ENCODE measurements at regions not wholly inside any gene's neighbourhood (a gene's known extent, or its start where the extent isn't known, plus 50 kb on each side); places are given as distances from the start of the nearest gene placed in this dataset.

DNA sequence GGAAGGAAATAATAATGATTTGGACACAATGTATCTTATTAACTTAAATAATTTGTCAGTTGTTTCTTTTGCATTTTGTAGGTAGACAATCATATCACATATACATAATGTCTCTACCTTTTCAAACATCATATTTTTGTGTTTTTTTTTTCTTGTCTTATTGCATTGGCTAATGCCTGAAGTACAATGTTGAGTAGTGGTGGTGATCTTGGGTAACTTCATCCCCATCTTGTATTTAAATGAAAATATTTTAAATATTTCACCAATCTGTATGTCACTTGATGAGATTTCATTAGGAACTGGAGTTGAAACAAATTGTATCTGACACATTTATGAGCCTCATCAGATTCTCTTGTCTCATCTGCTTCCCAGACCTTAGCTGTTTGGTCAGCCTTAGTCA lies 109.7 kb upstream of the LHX5 start:
- DNase-seq (ENCODE audit: low read depth, low spot score), result no peak

DNA sequence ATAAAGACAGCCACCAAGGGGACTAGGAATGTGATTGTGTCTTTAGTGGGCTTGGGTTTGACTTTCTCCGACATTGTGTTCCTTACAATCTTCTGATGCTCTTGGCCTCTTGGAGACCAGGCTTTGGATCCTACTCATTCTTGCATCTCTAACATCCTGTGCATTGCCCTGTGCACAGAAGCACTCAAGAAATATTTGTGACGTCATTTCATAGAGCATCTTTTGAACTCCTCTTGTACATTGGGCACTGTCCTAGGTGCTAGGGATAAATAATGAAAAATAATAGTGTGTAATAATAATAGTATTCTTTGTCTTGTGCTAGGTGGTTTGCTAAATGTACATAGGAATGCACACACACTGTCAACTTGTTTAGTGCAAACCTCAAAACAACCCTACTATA lies 108.8 kb upstream of the LHX5 start:
- H3K4me1 ChIP-seq (ENCODE audit: control insufficient read depth, insufficient read depth, low read length), result peaks cover 2% of the 10 kb centered on the region; the same call in 1 of the 2 replicates
- no CpG with 5 or more reads among the region's 2 CpGs for WGBS (ENCODE audit: insufficient coverage, insufficient read length)
- no peaks in the 10 kb centered on the region for H3K27me3 ChIP-seq (ENCODE audit: control insufficient read depth, insufficient read depth, low read length)
- no peak overlapping the region for H3K27ac ChIP-seq (ENCODE audit: low read length)
- DNase-seq (ENCODE audit: low read depth, low spot score), result no peak
- no peaks in the 10 kb centered on the region for H3K9me3 ChIP-seq (ENCODE audit: control insufficient read depth, insufficient read depth, low read length)
- H3K4me3 ChIP-seq (ENCODE audit: low read length), result no peak overlapping the region
- no peaks in the 10 kb centered on the region for H3K36me3 ChIP-seq (ENCODE audit: control insufficient read depth, insufficient read depth, low read length)

More for the DNA sequence above, 109.7 kb upstream of the LHX5 start:
- peaks cover 2% of the 10 kb centered on the region; the same call in 1 of the 2 replicates for H3K4me1 ChIP-seq (ENCODE audit: control insufficient read depth, insufficient read depth, low read length)
- H3K27ac ChIP-seq (ENCODE audit: low read length), result no peak overlapping the region
- H3K36me3 ChIP-seq (ENCODE audit: control insufficient read depth, insufficient read depth, low read length), result no peaks in the 10 kb centered on the region
- H3K27me3 ChIP-seq (ENCODE audit: control insufficient read depth, insufficient read depth, low read length), result no peaks in the 10 kb centered on the region
- H3K4me3 ChIP-seq (ENCODE audit: low read length), result no peak overlapping the region
- H3K9me3 ChIP-seq (ENCODE audit: control insufficient read depth, insufficient read depth, low read length), result no peaks in the 10 kb centered on the region

DNA sequence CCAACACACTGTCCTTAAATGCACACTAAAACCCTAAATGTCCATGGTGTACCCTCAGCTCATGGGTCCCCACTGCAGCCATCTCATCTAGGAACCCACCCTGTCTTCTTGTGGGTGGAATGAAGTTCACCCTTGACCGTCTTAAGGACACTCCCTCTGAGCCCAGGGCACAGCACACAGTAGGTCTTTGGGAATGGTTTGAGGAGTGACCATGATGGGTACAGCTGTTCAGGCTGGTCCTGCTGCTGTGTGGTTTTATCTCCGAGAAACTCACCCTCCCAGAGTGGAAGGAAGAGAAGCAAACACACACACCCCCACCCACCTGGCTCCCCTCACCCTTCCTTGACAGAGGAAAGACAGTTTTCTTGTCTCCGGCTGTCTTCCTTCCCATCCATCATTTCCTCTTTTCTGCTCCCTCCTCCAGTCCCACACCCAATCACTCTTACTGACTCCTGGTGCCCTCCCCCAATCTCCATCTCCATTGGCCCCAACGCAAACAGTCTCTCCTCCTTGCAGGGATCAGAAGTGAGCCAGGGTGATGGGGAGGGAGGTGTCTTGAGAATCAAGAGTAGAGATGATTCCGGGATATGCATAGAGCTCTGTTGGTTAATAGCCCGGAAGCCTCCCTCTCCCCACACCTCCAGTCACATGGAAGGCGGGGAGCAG lies 105.9 kb upstream of the LHX5 start:
- Histone ChIP-seq H3K9me3 (ENCODE audit: control insufficient read depth, insufficient read depth, low read length) (no peaks in the 10 kb centered on the region), H3K27ac (ENCODE audit: low read length) (no peak overlapping the region), H3K27me3 (ENCODE audit: control insufficient read depth, insufficient read depth, low read length) (no peaks in the 10 kb centered on the region), H3K4me3 (ENCODE audit: low read length) (no peak overlapping the region), H3K36me3 (ENCODE audit: control insufficient read depth, insufficient read depth, low read length) (no peaks in the 10 kb centered on the region), H3K4me1 (ENCODE audit: control insufficient read depth, insufficient read depth, low read length) (peaks cover 2% of the 10 kb centered on the region; the same call in 1 of the 2 replicates)
- no peak for DNase-seq (ENCODE audit: low read depth, low spot score)
- WGBS (ENCODE audit: insufficient coverage, insufficient read length), result no CpG with 5 or more reads among the region's 7 CpGs

DNA sequence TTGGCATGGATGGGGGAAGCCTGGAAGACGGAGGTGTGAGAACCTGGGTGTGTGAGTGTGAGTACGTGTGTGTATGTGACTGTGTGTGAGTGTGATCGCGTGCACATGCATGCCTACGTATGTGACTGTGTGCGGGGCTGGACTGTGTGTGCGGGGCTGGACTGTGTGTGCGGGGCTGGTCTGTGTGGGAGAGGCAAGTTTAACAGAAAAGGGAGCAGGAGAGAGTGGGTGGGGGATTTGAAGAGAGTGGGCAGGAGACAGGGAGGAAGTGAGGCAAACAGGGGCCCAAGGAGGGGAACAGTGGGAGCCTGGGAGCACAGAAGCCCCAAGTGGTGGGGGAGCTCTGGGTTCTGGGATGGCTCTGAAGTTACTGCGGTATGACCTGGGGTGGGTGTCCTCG lies 103.7 kb upstream of the LHX5 start:
- no CpG with 5 or more reads among the region's 10 CpGs for WGBS (ENCODE audit: insufficient coverage, insufficient read length)
- no peak overlapping the region for H3K4me3 ChIP-seq (ENCODE audit: low read length)

DNA sequence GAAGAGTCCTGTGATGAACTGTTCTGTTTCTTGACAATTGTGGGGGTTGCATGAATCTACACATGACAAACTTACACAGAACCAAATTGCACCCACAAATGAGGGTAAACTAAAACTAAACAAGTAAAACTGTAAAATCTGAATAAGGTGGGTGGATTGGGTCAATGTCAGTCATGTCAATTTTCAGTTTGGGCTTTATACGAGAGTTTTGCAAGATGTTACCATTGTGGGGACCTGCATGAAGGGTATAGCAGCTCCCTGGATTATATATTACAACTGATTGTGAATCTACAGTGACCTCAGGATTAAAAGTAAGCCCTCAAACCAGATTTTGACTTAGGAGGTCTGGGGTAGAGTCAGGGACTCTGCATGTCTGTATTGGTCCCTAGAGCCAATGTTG lies 101.5 kb upstream of the LHX5 start:
- H3K4me1 ChIP-seq (ENCODE audit: control insufficient read depth, insufficient read depth, low read length), result peaks cover 2% of the 10 kb centered on the region; the same call in 1 of the 2 replicates
- no peaks in the 10 kb centered on the region for H3K36me3 ChIP-seq (ENCODE audit: control insufficient read depth, insufficient read depth, low read length)
- H3K9me3 ChIP-seq (ENCODE audit: control insufficient read depth, insufficient read depth, low read length), result no peaks in the 10 kb centered on the region
- H3K27ac ChIP-seq (ENCODE audit: low read length), result no peak overlapping the region
- DNase-seq (ENCODE audit: low read depth, low spot score), result no peak
- no peak overlapping the region for H3K4me3 ChIP-seq (ENCODE audit: low read length)
- no CpG with 5 or more reads among the region's 1 CpG for WGBS (ENCODE audit: insufficient coverage, insufficient read length)
- H3K27me3 ChIP-seq (ENCODE audit: control insufficient read depth, insufficient read depth, low read length), result no peaks in the 10 kb centered on the region

More for the DNA sequence above, 103.7 kb upstream of the LHX5 start:
- peaks cover 2% of the 10 kb centered on the region; the same call in 1 of the 2 replicates for H3K4me1 ChIP-seq (ENCODE audit: control insufficient read depth, insufficient read depth, low read length)
- H3K36me3 ChIP-seq (ENCODE audit: control insufficient read depth, insufficient read depth, low read length), result no peaks in the 10 kb centered on the region
- no peaks in the 10 kb centered on the region for H3K27me3 ChIP-seq (ENCODE audit: control insufficient read depth, insufficient read depth, low read length)
- H3K27ac ChIP-seq (ENCODE audit: low read length), result no peak overlapping the region
- no peaks in the 10 kb centered on the region for H3K9me3 ChIP-seq (ENCODE audit: control insufficient read depth, insufficient read depth, low read length)
- no peak for DNase-seq (ENCODE audit: low read depth, low spot score)

DNA sequence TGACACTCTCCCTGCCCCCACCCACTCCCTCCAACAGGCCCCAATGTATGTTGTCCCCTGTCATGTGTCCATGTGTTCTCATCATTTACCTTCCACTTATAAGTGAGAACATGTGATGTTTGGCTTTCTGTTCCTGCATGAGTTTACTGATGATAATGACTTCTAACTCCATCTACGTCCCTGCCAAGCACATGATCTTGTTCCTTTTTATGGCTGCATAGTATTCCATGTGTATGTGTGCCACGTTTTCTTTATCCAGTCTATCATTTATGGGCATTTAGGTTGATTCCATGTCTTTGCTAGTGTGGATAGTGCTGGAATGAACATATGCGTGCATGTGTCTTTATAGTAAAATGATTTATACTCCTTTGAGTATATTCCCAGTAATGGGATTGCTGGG lies 100.0 kb upstream of the LHX5 start:
- Histone ChIP-seq H3K9me3 (ENCODE audit: control insufficient read depth, insufficient read depth, low read length) (no peaks in the 10 kb centered on the region), H3K27ac (ENCODE audit: low read length) (no peak overlapping the region), H3K4me1 (ENCODE audit: control insufficient read depth, insufficient read depth, low read length) (no peaks in the 10 kb centered on the region), H3K27me3 (ENCODE audit: control insufficient read depth, insufficient read depth, low read length) (no peaks in the 10 kb centered on the region), H3K36me3 (ENCODE audit: control insufficient read depth, insufficient read depth, low read length) (no peaks in the 10 kb centered on the region), H3K4me3 (ENCODE audit: low read length) (no peak overlapping the region)
- WGBS (ENCODE audit: insufficient coverage, insufficient read length), result no CpG with 5 or more reads among the region's 3 CpGs
- DNase-seq (ENCODE audit: low read depth, low spot score), result no peak

DNA sequence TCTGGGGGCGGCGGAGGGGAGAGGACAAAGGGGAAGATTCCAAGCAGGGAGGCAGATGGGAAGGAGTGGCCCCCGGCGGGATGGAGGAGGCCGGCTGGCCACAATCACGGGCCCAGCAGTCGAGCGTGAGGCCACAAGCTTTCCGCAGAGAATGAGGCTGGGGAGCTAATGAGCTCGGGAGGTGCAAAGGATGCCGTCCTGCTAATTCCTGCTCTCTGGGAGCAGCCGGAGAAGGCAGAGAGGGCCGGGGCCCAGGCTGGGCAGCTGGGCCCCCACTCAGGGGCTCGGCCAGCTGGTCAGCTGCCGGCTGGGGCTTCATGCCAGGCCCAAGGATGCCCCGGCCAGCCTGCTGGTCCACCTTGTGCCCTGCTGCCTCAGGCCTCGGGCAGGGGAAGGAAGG lies 98.1 kb upstream of the LHX5 start:
- Histone ChIP-seq H3K27ac (ENCODE audit: low read length) (no peak overlapping the region), H3K27me3 (ENCODE audit: control insufficient read depth, insufficient read depth, low read length) (no peaks in the 10 kb centered on the region), H3K36me3 (ENCODE audit: control insufficient read depth, insufficient read depth, low read length) (no peaks in the 10 kb centered on the region), H3K4me1 (ENCODE audit: control insufficient read depth, insufficient read depth, low read length) (no peaks in the 10 kb centered on the region), H3K4me3 (ENCODE audit: low read length) (no peak overlapping the region), H3K9me3 (ENCODE audit: control insufficient read depth, insufficient read depth, low read length) (no peaks in the 10 kb centered on the region)
- no peak for DNase-seq (ENCODE audit: low read depth, low spot score)
- no CpG with 5 or more reads among the region's 17 CpGs for WGBS (ENCODE audit: insufficient coverage, insufficient read length)

DNA sequence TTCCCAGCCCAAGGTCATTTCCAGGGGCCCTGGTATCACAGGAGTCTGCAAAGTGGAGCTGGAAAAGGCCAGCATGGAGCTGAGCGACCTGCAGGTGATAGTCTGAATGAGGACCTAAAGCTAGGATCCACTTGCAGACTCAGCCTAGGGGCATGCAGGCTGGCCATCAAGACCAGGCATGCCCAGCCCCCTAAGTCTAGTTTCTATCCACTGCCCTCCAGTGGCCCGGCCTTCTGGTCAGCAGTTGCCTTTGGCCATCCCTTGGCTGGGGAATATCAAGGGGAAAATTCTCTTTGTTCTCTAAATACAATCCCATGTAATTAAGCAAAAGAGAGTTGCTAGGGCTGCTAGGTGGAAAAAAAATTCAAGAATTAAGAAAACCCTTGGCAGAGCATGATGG lies 96.3 kb upstream of the LHX5 start:
- H3K27me3 ChIP-seq (ENCODE audit: control insufficient read depth, insufficient read depth, low read length), result no peaks in the 10 kb centered on the region
- no peaks in the 10 kb centered on the region for H3K36me3 ChIP-seq (ENCODE audit: control insufficient read depth, insufficient read depth, low read length)
- no CpG with 5 or more reads among the region's 2 CpGs for WGBS (ENCODE audit: insufficient coverage, insufficient read length)
- DNase-seq (ENCODE audit: low read depth, low spot score), result no peak
- no peak overlapping the region for H3K4me3 ChIP-seq (ENCODE audit: low read length)
- no peaks in the 10 kb centered on the region for H3K9me3 ChIP-seq (ENCODE audit: control insufficient read depth, insufficient read depth, low read length)
- H3K4me1 ChIP-seq (ENCODE audit: control insufficient read depth, insufficient read depth, low read length), result no peaks in the 10 kb centered on the region
- H3K27ac ChIP-seq (ENCODE audit: low read length), result no peak overlapping the region

DNA sequence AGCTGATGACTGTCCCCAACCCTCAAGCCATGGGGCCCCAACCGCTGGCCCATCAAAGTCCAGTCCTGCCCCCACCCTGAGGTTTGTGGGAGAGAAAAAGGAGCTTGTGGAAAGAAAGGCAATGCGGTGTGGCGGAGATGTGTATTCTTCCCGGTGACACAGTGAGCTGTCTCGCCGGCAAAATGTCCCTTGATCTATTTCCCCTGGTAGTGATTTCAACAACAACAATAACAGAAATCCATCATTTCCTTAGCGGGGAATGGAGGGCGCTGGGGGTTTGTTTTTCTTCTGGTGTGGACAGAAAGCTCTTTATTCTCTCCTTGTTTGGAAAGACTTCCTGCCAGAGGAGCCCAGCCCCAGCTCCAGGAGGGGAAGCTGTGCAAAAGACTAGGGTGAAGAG lies 93.7 kb upstream of the LHX5 start:
- no peak for DNase-seq (ENCODE audit: low read depth, low spot score)
- H3K36me3 ChIP-seq (ENCODE audit: control insufficient read depth, insufficient read depth, low read length), result no peaks in the 10 kb centered on the region
- H3K4me3 ChIP-seq (ENCODE audit: low read length), result no peak overlapping the region
- no peaks in the 10 kb centered on the region for H3K4me1 ChIP-seq (ENCODE audit: control insufficient read depth, insufficient read depth, low read length)
- no peak overlapping the region for H3K27ac ChIP-seq (ENCODE audit: low read length)
- H3K27me3 ChIP-seq (ENCODE audit: control insufficient read depth, insufficient read depth, low read length), result no peaks in the 10 kb centered on the region
- no CpG with 5 or more reads among the region's 8 CpGs for whole genome bisulfite sequencing (ENCODE audit: insufficient coverage, insufficient read length)
- no peaks in the 10 kb centered on the region for H3K9me3 ChIP-seq (ENCODE audit: control insufficient read depth, insufficient read depth, low read length)

DNA sequence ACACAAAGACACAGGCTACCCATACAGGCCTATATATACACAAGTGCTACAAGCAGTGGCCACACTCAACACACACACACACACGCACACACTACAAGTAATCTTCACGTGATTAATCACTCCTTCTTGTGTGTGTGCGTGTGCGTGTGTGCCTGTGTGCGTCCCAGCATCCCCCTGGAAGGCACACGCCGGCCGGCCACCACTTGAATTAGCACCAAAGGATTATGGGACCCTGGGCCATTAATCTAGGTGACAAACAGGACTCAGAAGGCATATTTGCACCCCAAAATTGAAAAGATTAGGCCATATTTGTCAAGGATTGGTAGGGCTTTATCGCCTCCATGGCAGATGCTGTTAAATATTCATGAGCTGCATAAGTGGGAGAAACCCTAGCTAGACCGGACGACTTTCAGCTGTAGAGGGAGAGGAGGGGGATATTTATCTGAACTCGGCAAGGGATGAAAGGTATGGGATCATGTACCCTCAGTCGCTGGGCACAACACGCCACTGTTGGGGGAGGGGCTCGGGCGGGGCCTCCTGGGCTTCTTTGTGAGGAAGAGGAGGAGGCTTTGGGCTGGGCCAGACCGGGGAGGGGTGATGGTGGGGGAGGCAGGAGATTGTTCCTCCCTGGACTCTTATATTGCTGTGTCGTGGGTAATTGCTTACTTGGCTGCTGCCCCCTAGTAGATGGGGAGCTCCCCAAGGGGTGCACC lies 89.6 kb upstream of the LHX5 start:
- no CpG with 5 or more reads among the region's 18 CpGs for WGBS (ENCODE audit: insufficient coverage, insufficient read length)
- no peak for DNase-seq (ENCODE audit: low read depth, low spot score)
- Histone ChIP-seq H3K4me1 (ENCODE audit: control insufficient read depth, insufficient read depth, low read length) (no peaks in the 10 kb centered on the region), H3K27ac (ENCODE audit: low read length) (no peak overlapping the region), H3K36me3 (ENCODE audit: control insufficient read depth, insufficient read depth, low read length) (no peaks in the 10 kb centered on the region), H3K9me3 (ENCODE audit: control insufficient read depth, insufficient read depth, low read length) (no peaks in the 10 kb centered on the region), H3K4me3 (ENCODE audit: low read length) (no peak overlapping the region), H3K27me3 (ENCODE audit: control insufficient read depth, insufficient read depth, low read length) (no peaks in the 10 kb centered on the region)

DNA sequence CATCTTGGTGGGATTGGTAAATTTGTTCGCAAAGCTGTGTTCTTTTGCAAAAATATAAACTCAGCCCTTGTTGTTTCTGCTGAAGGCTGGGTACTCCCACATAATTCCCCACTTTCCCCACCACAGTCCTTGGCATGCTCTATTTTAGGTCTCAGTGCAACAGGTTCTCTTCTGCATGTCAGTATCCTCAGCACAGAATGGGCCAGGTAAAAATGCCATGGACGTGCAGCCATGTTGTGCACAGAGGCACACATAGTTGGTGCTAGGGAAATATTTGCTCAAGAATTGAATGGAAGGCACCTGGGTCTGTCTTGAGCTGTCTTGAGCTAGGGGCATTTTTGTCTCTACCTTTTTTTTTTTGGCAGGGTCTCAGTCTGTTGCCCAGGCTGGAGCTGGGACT lies 87.8 kb upstream of the LHX5 start:
- Histone ChIP-seq H3K4me3 (ENCODE audit: low read length) (no peak overlapping the region), H3K36me3 (ENCODE audit: control insufficient read depth, insufficient read depth, low read length) (no peaks in the 10 kb centered on the region), H3K4me1 (ENCODE audit: control insufficient read depth, insufficient read depth, low read length) (no peaks in the 10 kb centered on the region), H3K27me3 (ENCODE audit: control insufficient read depth, insufficient read depth, low read length) (no peaks in the 10 kb centered on the region), H3K9me3 (ENCODE audit: control insufficient read depth, insufficient read depth, low read length) (no peaks in the 10 kb centered on the region), H3K27ac (ENCODE audit: low read length) (no peak overlapping the region)
- no CpG with 5 or more reads among the region's 2 CpGs for WGBS (ENCODE audit: insufficient coverage, insufficient read length)
- DNase-seq (ENCODE audit: low read depth, low spot score), result no peak

Measured in iPS DF 6.9 (cell line).